ENCODE measurements at regions not wholly inside any gene's neighbourhood (a gene's known extent, or its start where the extent isn't known, plus 50 kb on each side); places are given as distances from the start of the nearest gene placed in this dataset.

GRCh38 chr20:24818056-24818455, 131.0 kb upstream of the CST7 start:
- TF ChIP-seq CTCF (conservative IDR thresholded peaks at IDR 0.05; ENCODE audit: low read length) (no peak), EZH2phosphoT487 (IDR thresholded peaks at IDR 0.05; ENCODE audit: borderline replicate concordance) (no peak)

All from Loucy (cell line).